ENCODE measurements at regions not wholly inside any gene's neighbourhood (a gene's known extent, or its start where the extent isn't known, plus 50 kb on each side); places are given as distances from the start of the nearest gene placed in this dataset.

DNA sequence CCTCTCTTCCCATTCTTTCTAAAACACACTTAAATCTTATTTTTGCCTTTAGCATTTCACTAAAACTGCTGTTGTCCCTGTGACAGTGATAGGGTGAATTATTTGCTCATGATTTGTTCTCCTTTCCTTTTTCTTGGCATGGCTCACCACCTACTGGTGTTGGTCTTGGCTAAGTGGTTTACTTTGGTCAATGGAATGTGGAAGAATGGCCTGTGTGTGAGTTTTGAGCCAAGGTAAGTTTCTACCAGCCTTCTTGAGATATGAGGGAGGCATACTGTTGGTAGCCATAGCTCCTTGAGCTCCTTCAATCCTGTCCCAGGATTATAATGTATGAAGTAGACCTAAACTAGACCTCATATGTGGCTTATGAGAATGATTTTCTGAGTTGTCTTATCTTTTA, 506.3 kb upstream of the RAG2 start:
- H3K27me3 ChIP-seq (ENCODE audit: control insufficient read depth in 1 of 2, insufficient read depth in 2 of 2, low read length in 2 of 2), result no peaks in the 10 kb centered on the region
- no peak overlapping the region for H2AFZ ChIP-seq (ENCODE audit: low read length)
- in situ Hi-C loops (cut with HindIII; ENCODE audit: extremely low pct_ligation_motif_present, low pct_unique_long_range_greater_than_20kb) (no loop called here), intact Hi-C loops (cut with micrococcal nuclease; ENCODE audit: unreplicated experiment) (no loop called here)
- POLR2A ChIA-PET, result no interaction called here
- H3K9ac ChIP-seq (ENCODE audit: insufficient read depth, low read depth, low read length), result no peak overlapping the region
- no TSS peak for BruUV-seq (replicated peaks)
- CTCF ChIA-PET (ENCODE audit: low intra/inter-chr PET ratio, low total read pairs), result no interaction called here
- no peak for FAIRE-seq
- no peak overlapping the region for H3K4me2 ChIP-seq (ENCODE audit: low read depth, low read length)
- no peaks in the 10 kb centered on the region for H4K20me1 ChIP-seq (ENCODE audit: insufficient read depth, low read length)
- DNase-seq (ENCODE audit: low spot score), result no peak
- no peaks in the 10 kb centered on the region for H3K4me1 ChIP-seq (ENCODE audit: insufficient read depth, low read length)
- no peak for ATAC-seq
- no peak overlapping the region for H3K4me3 ChIP-seq (replicated peaks in 1 of 3; ENCODE audit: insufficient read depth in 1 of 3, low read depth in 2 of 3, low read length in 3 of 3)
- no peaks in the 10 kb centered on the region for H3K79me2 ChIP-seq (ENCODE audit: insufficient read depth, low read length)
- no peak overlapping the region for H3K27ac ChIP-seq (ENCODE audit: extremely low read length, insufficient read depth, low read length)
- H3K36me3 ChIP-seq (replicated peaks in 1 of 2; ENCODE audit: control insufficient read depth in 1 of 2, insufficient read depth in 2 of 2, low read length in 2 of 2), result no peaks in the 10 kb centered on the region
- H3K9me3 ChIP-seq (ENCODE audit: low read length), result peaks cover 11% of the 10 kb centered on the region; the same call in 1 of the 2 replicates
- TF ChIP-seq, protein P1, sequence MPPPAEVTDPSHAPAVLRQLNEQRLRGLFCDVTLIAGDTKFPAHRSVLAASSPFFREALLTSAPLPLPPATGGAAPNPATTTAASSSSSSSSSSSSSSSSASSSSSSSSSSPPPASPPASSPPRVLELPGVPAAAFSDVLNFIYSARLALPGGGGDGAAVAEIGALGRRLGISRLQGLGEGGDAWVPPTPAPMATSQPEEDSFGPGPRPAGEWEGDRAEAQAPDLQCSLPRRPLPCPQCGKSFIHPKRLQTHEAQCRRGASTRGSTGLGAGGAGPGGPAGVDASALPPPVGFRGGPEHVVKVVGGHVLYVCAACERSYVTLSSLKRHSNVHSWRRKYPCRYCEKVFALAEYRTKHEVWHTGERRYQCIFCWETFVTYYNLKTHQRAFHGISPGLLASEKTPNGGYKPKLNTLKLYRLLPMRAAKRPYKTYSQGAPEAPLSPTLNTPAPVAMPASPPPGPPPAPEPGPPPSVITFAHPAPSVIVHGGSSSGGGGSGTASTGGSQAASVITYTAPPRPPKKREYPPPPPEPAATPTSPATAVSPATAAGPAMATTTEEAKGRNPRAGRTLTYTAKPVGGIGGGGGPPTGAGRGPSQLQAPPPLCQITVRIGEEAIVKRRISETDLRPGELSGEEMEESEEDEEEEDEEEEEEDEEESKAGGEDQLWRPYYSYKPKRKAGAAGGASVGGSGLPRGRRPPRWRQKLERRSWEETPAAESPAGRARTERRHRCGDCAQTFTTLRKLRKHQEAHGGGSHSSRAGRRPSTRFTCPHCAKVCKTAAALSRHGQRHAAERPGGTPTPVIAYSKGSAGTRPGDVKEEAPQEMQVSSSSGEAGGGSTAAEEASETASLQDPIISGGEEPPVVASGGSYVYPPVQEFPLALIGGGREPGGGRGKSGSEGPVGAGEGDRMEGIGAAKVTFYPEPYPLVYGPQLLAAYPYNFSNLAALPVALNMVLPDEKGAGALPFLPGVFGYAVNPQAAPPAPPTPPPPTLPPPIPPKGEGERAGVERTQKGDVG (CRISPR knock-in tag; IDR thresholded peaks at IDR 0.05; ENCODE audit: borderline replicate concordance), result no peak
- TF ChIP-seq ZEB1 (IDR thresholded peaks at IDR 0.05; ENCODE audit: insufficient replicate concordance, low read depth) (no peak), MTA3 (CRISPR knock-in tag; IDR thresholded peaks at IDR 0.05) (no peak), AGO1 (IDR thresholded peaks at IDR 0.05; ENCODE audit: low read depth, low read length, poor library complexity, severe bottlenecking) (no peak), ZNF75D (CRISPR knock-in tag; IDR thresholded peaks at IDR 0.05; ENCODE audit: borderline replicate concordance) (no peak), ZNF484 (CRISPR knock-in tag; IDR thresholded peaks at IDR 0.05; ENCODE audit: borderline replicate concordance, low read depth) (no peak), JUNB (CRISPR knock-in tag; IDR thresholded peaks at IDR 0.05; ENCODE audit: borderline replicate concordance) (no peak), PAF1 (CRISPR knock-in tag; IDR thresholded peaks at IDR 0.05) (no peak), HNRNPLL (IDR thresholded peaks at IDR 0.05; ENCODE audit: low read depth, low read length, poor library complexity, severe bottlenecking) (no peak), CBX2 (IDR thresholded peaks at IDR 0.05; ENCODE audit: low read depth, low read length) (no peak), CBX2 (CRISPR knock-in tag; IDR thresholded peaks at IDR 0.05; ENCODE audit: low read depth) (no peak), SMARCE1 (IDR thresholded peaks at IDR 0.05; ENCODE audit: borderline replicate concordance) (no peak), STAT5B (CRISPR knock-in tag; IDR thresholded peaks at IDR 0.05) (no peak), ZNF12 (CRISPR knock-in tag; IDR thresholded peaks at IDR 0.05) (no peak), ZNF296 (CRISPR knock-in tag; conservative IDR thresholded peaks at IDR 0.05) (no peak), SOX6 (IDR thresholded peaks at IDR 0.05) (no peak), SOX6 (CRISPR knock-in tag; IDR thresholded peaks at IDR 0.05) (no peak)
- TF ChIP-seq, protein P2, sequence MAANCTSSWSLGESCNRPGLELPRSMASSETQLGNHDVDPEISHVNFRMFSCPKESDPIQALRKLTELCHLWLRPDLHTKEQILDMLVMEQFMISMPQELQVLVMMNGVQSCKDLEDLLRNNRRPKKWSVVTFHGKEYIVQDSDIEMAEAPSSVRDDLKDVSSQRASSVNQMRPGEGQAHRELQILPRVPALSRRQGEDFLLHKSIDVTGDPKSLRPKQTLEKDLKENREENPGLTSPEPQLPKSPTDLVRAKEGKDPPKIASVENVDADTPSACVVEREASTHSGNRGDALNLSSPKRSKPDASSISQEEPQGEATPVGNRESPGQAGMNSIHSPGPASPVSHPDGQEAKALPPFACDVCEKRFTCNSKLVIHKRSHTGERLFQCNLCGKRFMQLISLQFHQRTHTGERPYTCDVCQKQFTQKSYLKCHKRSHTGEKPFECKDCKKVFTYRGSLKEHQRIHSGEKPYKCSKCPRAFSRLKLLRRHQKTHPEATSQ (CRISPR knock-in tag; IDR thresholded peaks at IDR 0.05; ENCODE audit: borderline replicate concordance), result no peak
- TF ChIP-seq, protein P3, sequence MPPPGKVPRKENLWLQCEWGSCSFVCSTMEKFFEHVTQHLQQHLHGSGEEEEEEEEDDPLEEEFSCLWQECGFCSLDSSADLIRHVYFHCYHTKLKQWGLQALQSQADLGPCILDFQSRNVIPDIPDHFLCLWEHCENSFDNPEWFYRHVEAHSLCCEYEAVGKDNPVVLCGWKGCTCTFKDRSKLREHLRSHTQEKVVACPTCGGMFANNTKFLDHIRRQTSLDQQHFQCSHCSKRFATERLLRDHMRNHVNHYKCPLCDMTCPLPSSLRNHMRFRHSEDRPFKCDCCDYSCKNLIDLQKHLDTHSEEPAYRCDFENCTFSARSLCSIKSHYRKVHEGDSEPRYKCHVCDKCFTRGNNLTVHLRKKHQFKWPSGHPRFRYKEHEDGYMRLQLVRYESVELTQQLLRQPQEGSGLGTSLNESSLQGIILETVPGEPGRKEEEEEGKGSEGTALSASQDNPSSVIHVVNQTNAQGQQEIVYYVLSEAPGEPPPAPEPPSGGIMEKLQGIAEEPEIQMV (CRISPR knock-in tag; IDR thresholded peaks at IDR 0.05; ENCODE audit: low read depth), result no peak
- TF ChIP-seq, protein P4, sequence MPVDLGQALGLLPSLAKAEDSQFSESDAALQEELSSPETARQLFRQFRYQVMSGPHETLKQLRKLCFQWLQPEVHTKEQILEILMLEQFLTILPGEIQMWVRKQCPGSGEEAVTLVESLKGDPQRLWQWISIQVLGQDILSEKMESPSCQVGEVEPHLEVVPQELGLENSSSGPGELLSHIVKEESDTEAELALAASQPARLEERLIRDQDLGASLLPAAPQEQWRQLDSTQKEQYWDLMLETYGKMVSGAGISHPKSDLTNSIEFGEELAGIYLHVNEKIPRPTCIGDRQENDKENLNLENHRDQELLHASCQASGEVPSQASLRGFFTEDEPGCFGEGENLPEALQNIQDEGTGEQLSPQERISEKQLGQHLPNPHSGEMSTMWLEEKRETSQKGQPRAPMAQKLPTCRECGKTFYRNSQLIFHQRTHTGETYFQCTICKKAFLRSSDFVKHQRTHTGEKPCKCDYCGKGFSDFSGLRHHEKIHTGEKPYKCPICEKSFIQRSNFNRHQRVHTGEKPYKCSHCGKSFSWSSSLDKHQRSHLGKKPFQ (CRISPR knock-in tag; IDR thresholded peaks at IDR 0.05; ENCODE audit: insufficient replicate concordance), result no peak

All from HepG2 (cell line).